GM12874 (cell line): ENCODE measurements at regions not wholly inside any gene's neighbourhood (a gene's known extent, or its start where the extent isn't known, plus 50 kb on each side); places are given as distances from the start of the nearest gene placed in this dataset.

Experiments used
- CTCF ChIP-seq: IDR thresholded peaks from 2 replicates; pipeline ENCODE4 v1.5.1; 2011; ENCODE audit warnings: low read depth, mild to moderate bottlenecking, control low read depth, low read length, moderate library complexity; ENCODE audit not compliant: insufficient read depth

GRCh38 chr10:120960725-120961124, 109.6 kb downstream of the WDR11 start:
- no peak for TF ChIP-seq CTCF

- no peak for TF ChIP-seq CTCF
These were observed 110.9 kb downstream of the WDR11 start for GRCh38 chr10:120961795-120962755.

GRCh38 chr10:120962756-120963593, 111.8 kb downstream of the WDR11 start:
- TF ChIP-seq CTCF = no peak

GRCh38 chr10:120963594-120964220, 112.5 kb downstream of the WDR11 start:
- no peak for TF ChIP-seq CTCF

GRCh38 chr10:120966657-120967045, 115.5 kb downstream of the WDR11 start:
- no peak for TF ChIP-seq CTCF

- TF ChIP-seq CTCF = no peak
These were observed 118.1 kb downstream of the WDR11 start for GRCh38 chr10:120969219-120969645.
